WTC11 (cell line): ENCODE measurements at regions not wholly inside any gene's neighbourhood (a gene's known extent, or its start where the extent isn't known, plus 50 kb on each side); places are given as distances from the start of the nearest gene placed in this dataset.

Source experiments
- ATAC-seq: fragments of 200-7000 bp; cut with Tn5 transposase; 2 replicates; pipeline ENCODE4 v1.10.0; 2021; ENCODE audit warnings: mild to moderate bottlenecking, moderate library complexity
- CTCF ChIA-PET: fragments of 300-600 bp; sonication (Branson Sonifier 250); formaldehyde crosslinking; loops from one replicate; lab custom pipeline; 2021; ENCODE audit warnings: antibody characterized with exemption; lab: Charles Lee
- POLR2A ChIA-PET: fragments of 350-600 bp; sonication (Branson Sonifier 250); formaldehyde crosslinking; loops from one replicate; lab custom pipeline; 2021; ENCODE audit warnings: antibody characterized with exemption; lab: Charles Lee
- DNase-seq: peaks from one replicate; pipeline ENCODE4 v3.0.0; 2021; ENCODE audit warnings: low spot score
- H3K27ac Mint-ChIP-seq: 2 replicates; pipeline ENCODE4 v1.8.0; 2021; ENCODE audit warnings: mixed read lengths
- H3K27me3 Mint-ChIP-seq: 2 replicates; pipeline ENCODE4 v1.8.0; 2021; ENCODE audit warnings: low read depth, mild to moderate bottlenecking, moderate library complexity, mixed read lengths
- H3K36me3 Mint-ChIP-seq: 2 replicates; pipeline ENCODE4 v1.8.0; 2021; ENCODE audit warnings: mixed read lengths
- H3K4me1 Mint-ChIP-seq: 2 replicates; pipeline ENCODE4 v1.8.0; 2022; ENCODE audit warnings: mixed read lengths
- H3K4me3 Mint-ChIP-seq: 2 replicates; pipeline ENCODE4 v1.8.0; 2021; ENCODE audit warnings: mild to moderate bottlenecking, moderate library complexity, mixed read lengths
- H3K9me3 Mint-ChIP-seq: 2 replicates; pipeline ENCODE4 v1.8.0; 2021; ENCODE audit warnings: mixed read lengths
- CREM ChIP-seq: sonication (generic); formaldehyde crosslinking; IDR thresholded peaks from 2 replicates; pipeline ENCODE4 v1.8.1; 2022; ENCODE audit warnings: mild to moderate bottlenecking, missing genetic modification reagents, moderate library complexity
- FOXK1 ChIP-seq: sonication (generic); formaldehyde crosslinking; IDR thresholded peaks from 2 replicates; pipeline ENCODE4 v1.8.0; 2022; ENCODE audit warnings: mild to moderate bottlenecking, moderate library complexity, missing genetic modification reagents
- GABPB1 ChIP-seq: sonication (generic); formaldehyde crosslinking; IDR thresholded peaks from 2 replicates; pipeline ENCODE4 v1.8.1; 2023; ENCODE audit warnings: mild to moderate bottlenecking, missing genetic modification reagents
- HMGA2 ChIP-seq: fragments of 250-450 bp; sonication (Bioruptor Pico); IDR thresholded peaks from 2 replicates; pipeline ENCODE4 v1.4.0; 2021; ENCODE audit warnings: mild to moderate bottlenecking, moderate library complexity
- JAZF1 ChIP-seq: fragments of 250-450 bp; sonication (Bioruptor Pico); IDR thresholded peaks from 2 replicates; pipeline ENCODE4 v1.9.0; 2021; ENCODE audit warnings: moderate library complexity, mild to moderate bottlenecking, inconsistent platforms
- KAT7 ChIP-seq: sonication (generic); formaldehyde crosslinking; IDR thresholded peaks from 2 replicates; pipeline ENCODE4 v1.8.1; 2023; ENCODE audit warnings: missing genetic modification reagents, mild to moderate bottlenecking, borderline replicate concordance
- MXD4 ChIP-seq: fragments of 250-450 bp; sonication (Bioruptor Pico); IDR thresholded peaks from 2 replicates; pipeline ENCODE4 v1.8.0; 2021; ENCODE audit warnings: mild to moderate bottlenecking, moderate library complexity, borderline replicate concordance
- NFATC4 ChIP-seq: fragments of 250-450 bp; sonication (Bioruptor Pico); IDR thresholded peaks from 2 replicates; pipeline ENCODE4 v1.9.0; 2021; ENCODE audit warnings: mild to moderate bottlenecking
- NFE2L1 ChIP-seq: sonication (generic); formaldehyde crosslinking; IDR thresholded peaks from 2 replicates; pipeline ENCODE4 v1.8.1; 2023; ENCODE audit warnings: missing genetic modification reagents
- PRRX2 ChIP-seq: fragments of 250-450 bp; sonication (Bioruptor Pico); IDR thresholded peaks from 2 replicates; pipeline ENCODE4 v1.8.0; 2021; ENCODE audit warnings: mild to moderate bottlenecking
- RORB ChIP-seq: fragments of 250-450 bp; sonication (Bioruptor Pico); IDR thresholded peaks from 2 replicates; pipeline ENCODE4 v1.9.0; 2021; ENCODE audit warnings: mild to moderate bottlenecking
- SMAD4 ChIP-seq: sonication (generic); formaldehyde crosslinking; IDR thresholded peaks from 2 replicates; pipeline ENCODE4 v1.8.0; 2022; ENCODE audit warnings: mild to moderate bottlenecking, missing genetic modification reagents
- ZNF138 ChIP-seq: sonication (generic); formaldehyde crosslinking; conservative IDR thresholded peaks from 2 replicates; pipeline ENCODE4 v1.8.1; 2022; ENCODE audit warnings: mild to moderate bottlenecking, moderate library complexity, missing genetic modification reagents
- ZNF232 ChIP-seq: sonication (generic); formaldehyde crosslinking; IDR thresholded peaks from 2 replicates; pipeline ENCODE4 v1.8.0; 2022; ENCODE audit warnings: mild to moderate bottlenecking, missing genetic modification reagents
- ZNF416 ChIP-seq: fragments of 250-450 bp; sonication (Bioruptor Pico); IDR thresholded peaks from 2 replicates; pipeline ENCODE4 v1.9.0; 2021; ENCODE audit warnings: mild to moderate bottlenecking, inconsistent platforms
- TF ChIP-seq, protein P1 (sequence below): fragments of 250-450 bp; sonication (Bioruptor Pico); IDR thresholded peaks from 2 replicates; pipeline ENCODE4 v1.9.0; 2021; ENCODE audit warnings: mild to moderate bottlenecking
- TF ChIP-seq, protein P2 (sequence below): sonication (generic); formaldehyde crosslinking; IDR thresholded peaks from 2 replicates; pipeline ENCODE4 v1.8.1; 2022; ENCODE audit warnings: low read depth, missing genetic modification reagents, borderline replicate concordance
- TF ChIP-seq, protein P3 (sequence below): fragments of 200-600 bp; IDR thresholded peaks from 2 replicates; pipeline ENCODE4 v1.8.0; 2022; ENCODE audit warnings: antibody characterized with exemption
- TF ChIP-seq, protein P4 (sequence below): sonication (generic); formaldehyde crosslinking; IDR thresholded peaks from 2 replicates; pipeline ENCODE4 v1.8.1; 2022; ENCODE audit warnings: missing genetic modification reagents, borderline replicate concordance
- TF ChIP-seq, protein P5 (sequence below): sonication (generic); formaldehyde crosslinking; IDR thresholded peaks from 2 replicates; pipeline ENCODE4 v1.8.1; 2023; ENCODE audit warnings: mild to moderate bottlenecking, moderate library complexity, missing genetic modification reagents
- TF ChIP-seq, protein P6 (sequence below): sonication (generic); formaldehyde crosslinking; IDR thresholded peaks from 2 replicates; pipeline ENCODE4 v1.8.0; 2022; ENCODE audit warnings: mild to moderate bottlenecking, missing genetic modification reagents
- TF ChIP-seq, protein P7 (sequence below): sonication (generic); formaldehyde crosslinking; IDR thresholded peaks from 2 replicates; pipeline ENCODE4 v1.8.1; 2023; ENCODE audit warnings: mild to moderate bottlenecking, missing genetic modification reagents

DNA sequence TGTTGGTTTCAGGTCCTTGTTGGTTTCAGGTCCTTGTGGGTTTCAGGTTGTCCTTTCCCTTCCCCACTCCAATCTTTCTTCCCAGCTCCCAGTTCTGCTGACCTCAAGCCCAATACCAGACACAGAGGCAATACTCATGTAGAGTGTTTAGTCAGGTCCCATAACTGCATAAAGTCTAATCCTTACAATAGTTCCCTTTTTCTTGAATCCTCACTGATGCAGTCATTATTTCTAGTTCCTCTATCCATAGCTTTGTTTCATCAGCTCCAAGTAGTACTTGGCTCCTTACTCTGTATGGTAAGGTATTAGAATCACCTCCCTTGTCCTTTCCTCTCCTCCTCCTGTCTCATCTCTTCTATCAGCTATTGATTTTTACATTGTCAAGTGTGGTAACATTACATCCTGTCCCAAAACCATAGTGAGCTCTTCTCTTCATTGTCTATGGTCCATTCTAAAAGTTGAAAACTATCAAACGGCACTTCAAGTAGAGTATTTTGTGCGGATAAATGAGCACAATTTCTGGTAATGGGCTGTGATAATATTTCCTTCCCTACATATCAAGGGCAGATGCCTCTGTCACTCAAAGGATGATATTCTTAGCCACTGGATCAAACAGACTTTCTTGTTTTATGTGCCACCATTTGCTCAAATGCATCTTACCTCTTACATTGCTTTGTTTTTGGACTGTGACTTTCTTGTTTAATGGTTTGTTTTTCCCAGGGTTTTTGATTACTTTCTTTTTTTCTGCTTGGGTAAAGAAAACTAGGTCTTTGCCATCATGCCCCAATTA lies 57.2 kb upstream of the JDP2 start (continued):
- no peak for TF ChIP-seq GABPB1
- TF ChIP-seq KAT7 (CRISPR knock-in tag) = no peak
- TF ChIP-seq NFATC4 = no peak
- TF ChIP-seq RORB (CRISPR knock-in tag) = no peak
- TF ChIP-seq CREM = no peak
- TF ChIP-seq NFE2L1 (CRISPR knock-in tag) = no peak
- no peak for TF ChIP-seq MXD4 (CRISPR knock-in tag)
- TF ChIP-seq, protein P1, sequence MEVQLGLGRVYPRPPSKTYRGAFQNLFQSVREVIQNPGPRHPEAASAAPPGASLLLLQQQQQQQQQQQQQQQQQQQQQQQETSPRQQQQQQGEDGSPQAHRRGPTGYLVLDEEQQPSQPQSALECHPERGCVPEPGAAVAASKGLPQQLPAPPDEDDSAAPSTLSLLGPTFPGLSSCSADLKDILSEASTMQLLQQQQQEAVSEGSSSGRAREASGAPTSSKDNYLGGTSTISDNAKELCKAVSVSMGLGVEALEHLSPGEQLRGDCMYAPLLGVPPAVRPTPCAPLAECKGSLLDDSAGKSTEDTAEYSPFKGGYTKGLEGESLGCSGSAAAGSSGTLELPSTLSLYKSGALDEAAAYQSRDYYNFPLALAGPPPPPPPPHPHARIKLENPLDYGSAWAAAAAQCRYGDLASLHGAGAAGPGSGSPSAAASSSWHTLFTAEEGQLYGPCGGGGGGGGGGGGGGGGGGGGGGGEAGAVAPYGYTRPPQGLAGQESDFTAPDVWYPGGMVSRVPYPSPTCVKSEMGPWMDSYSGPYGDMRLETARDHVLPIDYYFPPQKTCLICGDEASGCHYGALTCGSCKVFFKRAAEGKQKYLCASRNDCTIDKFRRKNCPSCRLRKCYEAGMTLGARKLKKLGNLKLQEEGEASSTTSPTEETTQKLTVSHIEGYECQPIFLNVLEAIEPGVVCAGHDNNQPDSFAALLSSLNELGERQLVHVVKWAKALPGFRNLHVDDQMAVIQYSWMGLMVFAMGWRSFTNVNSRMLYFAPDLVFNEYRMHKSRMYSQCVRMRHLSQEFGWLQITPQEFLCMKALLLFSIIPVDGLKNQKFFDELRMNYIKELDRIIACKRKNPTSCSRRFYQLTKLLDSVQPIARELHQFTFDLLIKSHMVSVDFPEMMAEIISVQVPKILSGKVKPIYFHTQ (CRISPR knock-in tag) = no peak
- TF ChIP-seq JAZF1 (CRISPR knock-in tag) = no peak
- no peak for TF ChIP-seq SMAD4

DNA sequence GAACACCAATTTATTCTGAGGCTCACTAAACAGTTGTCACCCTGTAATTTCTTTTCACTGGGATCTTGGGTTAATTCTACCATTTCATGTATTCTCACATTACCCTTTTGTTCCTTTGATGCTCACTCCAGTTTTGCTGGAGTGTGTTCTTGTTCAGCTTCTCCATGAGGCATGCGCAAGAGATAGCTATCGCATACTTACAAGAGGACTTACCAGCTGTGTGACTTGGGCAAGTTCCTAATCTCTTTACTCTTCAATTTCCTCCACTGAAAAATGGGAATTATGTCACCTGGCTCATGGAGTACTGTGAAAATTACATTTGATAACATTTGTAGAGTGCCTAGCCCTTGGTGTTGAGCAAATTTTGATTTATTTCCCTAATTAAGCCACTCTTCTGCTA lies 56.5 kb upstream of the JDP2 start:
- Mint-ChIP-seq H3K4me3 (no peak overlapping the region), H3K36me3 (peaks cover 3% of the 10 kb centered on the region), H3K27me3 (peaks cover 3% of the 10 kb centered on the region; the same call in 1 of the 2 replicates), H3K9me3 (peaks cover 6% of the 10 kb centered on the region), H3K27ac (no peak overlapping the region), H3K4me1 (no peaks in the 10 kb centered on the region)
- ATAC-seq (no peak), DNase-seq (no peak)
- ChIA-PET CTCF (no interaction called here), POLR2A (no interaction called here)
- TF ChIP-seq, protein P2, sequence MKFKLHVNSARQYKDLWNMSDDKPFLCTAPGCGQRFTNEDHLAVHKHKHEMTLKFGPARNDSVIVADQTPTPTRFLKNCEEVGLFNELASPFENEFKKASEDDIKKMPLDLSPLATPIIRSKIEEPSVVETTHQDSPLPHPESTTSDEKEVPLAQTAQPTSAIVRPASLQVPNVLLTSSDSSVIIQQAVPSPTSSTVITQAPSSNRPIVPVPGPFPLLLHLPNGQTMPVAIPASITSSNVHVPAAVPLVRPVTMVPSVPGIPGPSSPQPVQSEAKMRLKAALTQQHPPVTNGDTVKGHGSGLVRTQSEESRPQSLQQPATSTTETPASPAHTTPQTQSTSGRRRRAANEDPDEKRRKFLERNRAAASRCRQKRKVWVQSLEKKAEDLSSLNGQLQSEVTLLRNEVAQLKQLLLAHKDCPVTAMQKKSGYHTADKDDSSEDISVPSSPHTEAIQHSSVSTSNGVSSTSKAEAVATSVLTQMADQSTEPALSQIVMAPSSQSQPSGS (CRISPR knock-in tag) = no peak
- TF ChIP-seq, protein P3, sequence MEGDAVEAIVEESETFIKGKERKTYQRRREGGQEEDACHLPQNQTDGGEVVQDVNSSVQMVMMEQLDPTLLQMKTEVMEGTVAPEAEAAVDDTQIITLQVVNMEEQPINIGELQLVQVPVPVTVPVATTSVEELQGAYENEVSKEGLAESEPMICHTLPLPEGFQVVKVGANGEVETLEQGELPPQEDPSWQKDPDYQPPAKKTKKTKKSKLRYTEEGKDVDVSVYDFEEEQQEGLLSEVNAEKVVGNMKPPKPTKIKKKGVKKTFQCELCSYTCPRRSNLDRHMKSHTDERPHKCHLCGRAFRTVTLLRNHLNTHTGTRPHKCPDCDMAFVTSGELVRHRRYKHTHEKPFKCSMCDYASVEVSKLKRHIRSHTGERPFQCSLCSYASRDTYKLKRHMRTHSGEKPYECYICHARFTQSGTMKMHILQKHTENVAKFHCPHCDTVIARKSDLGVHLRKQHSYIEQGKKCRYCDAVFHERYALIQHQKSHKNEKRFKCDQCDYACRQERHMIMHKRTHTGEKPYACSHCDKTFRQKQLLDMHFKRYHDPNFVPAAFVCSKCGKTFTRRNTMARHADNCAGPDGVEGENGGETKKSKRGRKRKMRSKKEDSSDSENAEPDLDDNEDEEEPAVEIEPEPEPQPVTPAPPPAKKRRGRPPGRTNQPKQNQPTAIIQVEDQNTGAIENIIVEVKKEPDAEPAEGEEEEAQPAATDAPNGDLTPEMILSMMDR = no peak
- no peak for TF ChIP-seq ZNF232 (CRISPR knock-in tag)
- no peak for TF ChIP-seq CREM
- no peak for TF ChIP-seq HMGA2 (CRISPR knock-in tag)
- TF ChIP-seq, protein P1 (CRISPR knock-in tag) = no peak
- no peak for TF ChIP-seq FOXK1
- no peak for TF ChIP-seq ZNF416 (CRISPR knock-in tag)
- TF ChIP-seq, protein P4, sequence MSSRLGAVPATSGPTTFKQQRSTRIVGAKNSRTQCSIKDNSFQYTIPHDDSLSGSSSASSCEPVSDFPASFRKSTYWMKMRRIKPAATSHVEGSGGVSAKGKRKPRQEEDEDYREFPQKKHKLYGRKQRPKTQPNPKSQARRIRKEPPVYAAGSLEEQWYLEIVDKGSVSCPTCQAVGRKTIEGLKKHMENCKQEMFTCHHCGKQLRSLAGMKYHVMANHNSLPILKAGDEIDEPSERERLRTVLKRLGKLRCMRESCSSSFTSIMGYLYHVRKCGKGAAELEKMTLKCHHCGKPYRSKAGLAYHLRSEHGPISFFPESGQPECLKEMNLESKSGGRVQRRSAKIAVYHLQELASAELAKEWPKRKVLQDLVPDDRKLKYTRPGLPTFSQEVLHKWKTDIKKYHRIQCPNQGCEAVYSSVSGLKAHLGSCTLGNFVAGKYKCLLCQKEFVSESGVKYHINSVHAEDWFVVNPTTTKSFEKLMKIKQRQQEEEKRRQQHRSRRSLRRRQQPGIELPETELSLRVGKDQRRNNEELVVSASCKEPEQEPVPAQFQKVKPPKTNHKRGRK (CRISPR knock-in tag) = no peak
- TF ChIP-seq, protein P5, sequence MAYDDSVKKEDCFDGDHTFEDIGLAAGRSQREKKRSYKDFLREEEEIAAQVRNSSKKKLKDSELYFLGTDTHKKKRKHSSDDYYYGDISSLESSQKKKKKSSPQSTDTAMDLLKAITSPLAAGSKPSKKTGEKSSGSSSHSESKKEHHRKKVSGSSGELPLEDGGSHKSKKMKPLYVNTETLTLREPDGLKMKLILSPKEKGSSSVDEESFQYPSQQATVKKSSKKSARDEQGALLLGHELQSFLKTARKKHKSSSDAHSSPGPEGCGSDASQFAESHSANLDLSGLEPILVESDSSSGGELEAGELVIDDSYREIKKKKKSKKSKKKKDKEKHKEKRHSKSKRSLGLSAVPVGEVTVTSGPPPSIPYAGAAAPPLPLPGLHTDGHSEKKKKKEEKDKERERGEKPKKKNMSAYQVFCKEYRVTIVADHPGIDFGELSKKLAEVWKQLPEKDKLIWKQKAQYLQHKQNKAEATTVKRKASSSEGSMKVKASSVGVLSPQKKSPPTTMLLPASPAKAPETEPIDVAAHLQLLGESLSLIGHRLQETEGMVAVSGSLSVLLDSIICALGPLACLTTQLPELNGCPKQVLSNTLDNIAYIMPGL (CRISPR knock-in tag) = no peak
- no peak for TF ChIP-seq ZNF138
- TF ChIP-seq, protein P6, sequence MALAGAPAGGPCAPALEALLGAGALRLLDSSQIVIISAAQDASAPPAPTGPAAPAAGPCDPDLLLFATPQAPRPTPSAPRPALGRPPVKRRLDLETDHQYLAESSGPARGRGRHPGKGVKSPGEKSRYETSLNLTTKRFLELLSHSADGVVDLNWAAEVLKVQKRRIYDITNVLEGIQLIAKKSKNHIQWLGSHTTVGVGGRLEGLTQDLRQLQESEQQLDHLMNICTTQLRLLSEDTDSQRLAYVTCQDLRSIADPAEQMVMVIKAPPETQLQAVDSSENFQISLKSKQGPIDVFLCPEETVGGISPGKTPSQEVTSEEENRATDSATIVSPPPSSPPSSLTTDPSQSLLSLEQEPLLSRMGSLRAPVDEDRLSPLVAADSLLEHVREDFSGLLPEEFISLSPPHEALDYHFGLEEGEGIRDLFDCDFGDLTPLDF = no peak
- TF ChIP-seq, protein P7, sequence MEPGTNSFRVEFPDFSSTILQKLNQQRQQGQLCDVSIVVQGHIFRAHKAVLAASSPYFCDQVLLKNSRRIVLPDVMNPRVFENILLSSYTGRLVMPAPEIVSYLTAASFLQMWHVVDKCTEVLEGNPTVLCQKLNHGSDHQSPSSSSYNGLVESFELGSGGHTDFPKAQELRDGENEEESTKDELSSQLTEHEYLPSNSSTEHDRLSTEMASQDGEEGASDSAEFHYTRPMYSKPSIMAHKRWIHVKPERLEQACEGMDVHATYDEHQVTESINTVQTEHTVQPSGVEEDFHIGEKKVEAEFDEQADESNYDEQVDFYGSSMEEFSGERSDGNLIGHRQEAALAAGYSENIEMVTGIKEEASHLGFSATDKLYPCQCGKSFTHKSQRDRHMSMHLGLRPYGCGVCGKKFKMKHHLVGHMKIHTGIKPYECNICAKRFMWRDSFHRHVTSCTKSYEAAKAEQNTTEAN (CRISPR knock-in tag) = no peak
- TF ChIP-seq PRRX2 = no peak
